ENCODE measurements at regions not wholly inside any gene's neighbourhood (a gene's known extent, or its start where the extent isn't known, plus 50 kb on each side); places are given as distances from the start of the nearest gene placed in this dataset.

GRCh38 chr22:49638001-49638400 is 189.7 kb downstream of the BRD1 start:
- in situ Hi-C loops (cut with MboI), result no loop called here
- DNase-seq, result no peak

GRCh38 chr22:49637255-49637760 is 190.4 kb downstream of the BRD1 start:
- Histone ChIP-seq H4K20me1 (ENCODE audit: insufficient read depth) (no peaks in the 10 kb centered on the region), H3K9me2 (ENCODE audit: insufficient read depth) (no peaks in the 10 kb centered on the region), H3K4me2 (ENCODE audit: unreplicated experiment) (no peak overlapping the region), H3K9ac (no peak overlapping the region), H3F3A (ENCODE audit: insufficient read depth) (no peaks in the 10 kb centered on the region), H3K27ac (no peak overlapping the region), H2AFZ (no peak overlapping the region), H3K4me1 (ENCODE audit: insufficient read depth) (no peaks in the 10 kb centered on the region), H3K27me3 (replicated peaks; ENCODE audit: insufficient read depth) (no peaks in the 10 kb centered on the region), H3K79me2 (ENCODE audit: insufficient read depth) (no peaks in the 10 kb centered on the region), H3K9me3 (ENCODE audit: low read depth) (no peaks in the 10 kb centered on the region), H3K36me3 (ENCODE audit: low read depth) (no peaks in the 10 kb centered on the region), H3K4me3 (no peak overlapping the region)
- no peak for DNase-seq
- in situ Hi-C loops (cut with MboI), result no loop called here
- 70% methylated on average over 25 to 28 of the region's 28 CpGs for WGBS, 2 experiments (ENCODE audit: low coverage in 1 of 2, low lambda C conversion rate in 2 of 2, missing lambda C conversion rate in 2 of 2)
- no peak for TF ChIP-seq EZH2 (IDR thresholded peaks at IDR 0.05; ENCODE audit: insufficient read depth, poor library complexity, severe bottlenecking)
- TF ChIP-seq EZH2phosphoT487 (IDR thresholded peaks at IDR 0.05; ENCODE audit: insufficient read depth, low read depth), result no peak

More at GRCh38 chr22:49638001-49638400, 189.7 kb downstream of the BRD1 start:
- no peak overlapping the region for H3K4me2 ChIP-seq (ENCODE audit: unreplicated experiment)
- 66 to 69% methylated on average over 17 of the region's 17 CpGs for WGBS, 2 experiments (ENCODE audit: low coverage in 1 of 2, low lambda C conversion rate in 2 of 2, missing lambda C conversion rate in 2 of 2)
- no peaks in the 10 kb centered on the region for H3K9me2 ChIP-seq (ENCODE audit: insufficient read depth)
- H3K79me2 ChIP-seq (ENCODE audit: insufficient read depth), result no peaks in the 10 kb centered on the region
- no peak overlapping the region for H3K4me3 ChIP-seq
- H3K36me3 ChIP-seq (ENCODE audit: low read depth), result no peaks in the 10 kb centered on the region
- no peak for TF ChIP-seq EZH2phosphoT487 (IDR thresholded peaks at IDR 0.05; ENCODE audit: insufficient read depth, low read depth)
- TF ChIP-seq EZH2 (IDR thresholded peaks at IDR 0.05; ENCODE audit: insufficient read depth, poor library complexity, severe bottlenecking), result no peak
- H3K9ac ChIP-seq, result no peak overlapping the region
- no peaks in the 10 kb centered on the region for H3K4me1 ChIP-seq (ENCODE audit: insufficient read depth)
- H3K9me3 ChIP-seq (ENCODE audit: low read depth), result no peaks in the 10 kb centered on the region
- no peaks in the 10 kb centered on the region for H3K27me3 ChIP-seq (replicated peaks; ENCODE audit: insufficient read depth)
- H2AFZ ChIP-seq, result no peak overlapping the region
- H3F3A ChIP-seq (ENCODE audit: insufficient read depth), result no peaks in the 10 kb centered on the region
- H4K20me1 ChIP-seq (ENCODE audit: insufficient read depth), result no peaks in the 10 kb centered on the region
- no peak overlapping the region for H3K27ac ChIP-seq

- no peak overlapping the region for H3K9ac ChIP-seq
- no peak for DNase-seq
- no peaks in the 10 kb centered on the region for H4K20me1 ChIP-seq (ENCODE audit: insufficient read depth)
- no peaks in the 10 kb centered on the region for H3K4me1 ChIP-seq (ENCODE audit: insufficient read depth)
- no peaks in the 10 kb centered on the region for H3F3A ChIP-seq (ENCODE audit: insufficient read depth)
- H3K79me2 ChIP-seq (ENCODE audit: insufficient read depth), result no peaks in the 10 kb centered on the region
- H3K36me3 ChIP-seq (ENCODE audit: low read depth), result no peaks in the 10 kb centered on the region
- 64 to 73% methylated on average over 13 to 17 of the region's 17 CpGs for WGBS, 2 experiments (ENCODE audit: low coverage in 1 of 2, low lambda C conversion rate in 2 of 2, missing lambda C conversion rate in 2 of 2)
- H3K9me2 ChIP-seq (ENCODE audit: insufficient read depth), result no peaks in the 10 kb centered on the region
- in situ Hi-C loops (cut with MboI), result no loop called here
- no peaks in the 10 kb centered on the region for H3K27me3 ChIP-seq (replicated peaks; ENCODE audit: insufficient read depth)
- H3K27ac ChIP-seq, result no peak overlapping the region
- no peak overlapping the region for H3K4me3 ChIP-seq
- TF ChIP-seq EZH2 (IDR thresholded peaks at IDR 0.05; ENCODE audit: insufficient read depth, poor library complexity, severe bottlenecking) (no peak), EZH2phosphoT487 (IDR thresholded peaks at IDR 0.05; ENCODE audit: insufficient read depth, low read depth) (no peak)
- no peaks in the 10 kb centered on the region for H3K9me3 ChIP-seq (ENCODE audit: low read depth)
- no peak overlapping the region for H3K4me2 ChIP-seq (ENCODE audit: unreplicated experiment)
- H2AFZ ChIP-seq, result no peak overlapping the region
These were observed 191.0 kb downstream of the BRD1 start for GRCh38 chr22:49636649-49637048.

- no peak overlapping the region for H3K9ac ChIP-seq
- 40 to 43% methylated on average over 10 of the region's 10 CpGs for WGBS, 2 experiments (ENCODE audit: low coverage in 1 of 2, low lambda C conversion rate in 2 of 2, missing lambda C conversion rate in 2 of 2)
- DNase-seq, result no peak
- in situ Hi-C loops (cut with MboI), result no loop called here
- H3K79me2 ChIP-seq (ENCODE audit: insufficient read depth), result no peaks in the 10 kb centered on the region
- H3K9me2 ChIP-seq (ENCODE audit: insufficient read depth), result no peaks in the 10 kb centered on the region
- H3K27me3 ChIP-seq (replicated peaks; ENCODE audit: insufficient read depth), result no peaks in the 10 kb centered on the region
- H3K4me1 ChIP-seq (ENCODE audit: insufficient read depth), result no peaks in the 10 kb centered on the region
- H3K9me3 ChIP-seq (ENCODE audit: low read depth), result no peaks in the 10 kb centered on the region
- no peak overlapping the region for H2AFZ ChIP-seq
- H3K4me2 ChIP-seq (ENCODE audit: unreplicated experiment), result no peak overlapping the region
- no peaks in the 10 kb centered on the region for H3F3A ChIP-seq (ENCODE audit: insufficient read depth)
- TF ChIP-seq EZH2phosphoT487 (IDR thresholded peaks at IDR 0.05; ENCODE audit: insufficient read depth, low read depth), result no peak
- TF ChIP-seq EZH2 (IDR thresholded peaks at IDR 0.05; ENCODE audit: insufficient read depth, poor library complexity, severe bottlenecking), result no peak
- no peaks in the 10 kb centered on the region for H3K36me3 ChIP-seq (ENCODE audit: low read depth)
- H4K20me1 ChIP-seq (ENCODE audit: insufficient read depth), result no peaks in the 10 kb centered on the region
- no peak overlapping the region for H3K4me3 ChIP-seq
- H3K27ac ChIP-seq, result no peak overlapping the region
These were observed 191.5 kb downstream of the BRD1 start for GRCh38 chr22:49636214-49636613.
